Kidney (tissue), 13 donors: ENCODE measurements at regions not wholly inside any gene's neighbourhood (a gene's known extent, or its start where the extent isn't known, plus 50 kb on each side); places are given as distances from the start of the nearest gene placed in this dataset.
A peak's percentile ranks its signal among the peaks of the same experiment; 100 is the strongest.

ENCODE experiments used
- DNase-seq, 5 donors: peaks; one replicate each; pipeline ENCODE4 v3.0.0-alpha.2; 2013 to 2020
- FAIRE-seq: peaks from 2 replicates; lab custom pipeline; 2012; peaks lifted over from hg19 to GRCh38; lab: Jason Lieb, UNC
- H3K27ac ChIP-seq, 2 donors: one replicate each; pipeline ENCODE4 v1.7.0; 2013; ENCODE audit warnings: low read depth in 2 of 2, low read length in 2 of 2, inconsistent platforms in 1 of 2
- H3K27me3 ChIP-seq: one replicate; pipeline ENCODE4 v1.7.1; 2013; ENCODE audit warnings: low read length, inconsistent platforms; ENCODE audit not compliant: control insufficient read depth, insufficient read depth
- H3K36me3 ChIP-seq, 3 donors: one replicate each; pipeline versions ENCODE4 v1.7.0 to v1.7.1; 2013; ENCODE audit warnings: low read length in 3 of 3, control low read depth in 1 of 3, inconsistent platforms in 1 of 3; ENCODE audit not compliant: insufficient read depth in 3 of 3, control insufficient read depth in 2 of 3
- H3K4me1 ChIP-seq, 3 donors: one replicate each; pipeline versions ENCODE4 v1.7.0 to v1.7.1; 2013; ENCODE audit warnings: low read length in 3 of 3, inconsistent platforms in 1 of 3, low read depth in 1 of 3; ENCODE audit not compliant: control insufficient read depth in 2 of 3, insufficient read depth in 2 of 3
- H3K4me3 ChIP-seq, 3 donors: one replicate each; pipeline versions ENCODE4 v1.7.0 to v1.8.1; 2013; ENCODE audit warnings: low read length in 3 of 3, control low read depth in 1 of 3, inconsistent platforms in 1 of 3
- H3K9ac ChIP-seq, 3 donors: one replicate each; pipeline versions ENCODE4 v1.7.0 to v1.7.1; 2013; ENCODE audit warnings: low read length in 3 of 3, control low read depth in 1 of 3, inconsistent platforms in 1 of 3
- H3K9me3 ChIP-seq, 3 donors: one replicate each; pipeline versions ENCODE4 v1.7.0 to v1.7.1; 2013; ENCODE audit warnings: low read length in 3 of 3, control low read depth in 1 of 3, inconsistent platforms in 1 of 3; ENCODE audit not compliant: control insufficient read depth in 2 of 3, insufficient read depth in 1 of 3
- CTCF ChIP-seq: IDR thresholded peaks from 3 replicates; pipeline ENCODE4 v1.5.1; 2012; ENCODE audit warnings: mild to moderate bottlenecking, moderate library complexity, borderline replicate concordance; ENCODE audit not compliant: insufficient read depth; ENCODE audit errors: extremely low read depth
- intact Hi-C: fragments of 100-400 bp; cut with DNase I; formaldehyde crosslinking; loops from one replicate; pipeline ENCODE4 v1.11.1; 2022
- donor health status: control.
- donor health status: control.
- donor health status: control.
- donor health status: control.
- donor health status: control.
- donor health status: DM: yes; HTN: yes; CAD: no.
- donor health status: Normal renal cell carcinoma (clear cell type).

- Histone ChIP-seq H3K4me1 (peaks cover 0 to 4% (median 0%) of the 10 kb centered on the region in 3 donors), H3K9ac (no peak overlapping the region), H3K27me3 (no peaks in the 10 kb centered on the region), H3K9me3 (peaks cover 0 to 6% (median 0%) of the 10 kb centered on the region in 3 donors), H3K4me3 (no peak overlapping the region), H3K36me3 (no peaks in the 10 kb centered on the region), H3K27ac (no peak overlapping the region)
- DNase-seq: no peak
- FAIRE-seq: no peak
- intact Hi-C loops: no loop called here
- TF ChIP-seq CTCF: no peak
Measured at GRCh38 chr15:58267051-58267450, 128.9 kb downstream of the AQP9 start.

- Histone ChIP-seq H3K36me3 (no peaks in the 10 kb centered on the region), H3K27me3 (no peaks in the 10 kb centered on the region), H3K27ac (no peak overlapping the region), H3K9me3 (peaks cover 0 to 6% (median 0%) of the 10 kb centered on the region in 3 donors), H3K9ac (no peak overlapping the region), H3K4me3 (no peak overlapping the region), H3K4me1 (peaks cover 0 to 4% (median 0%) of the 10 kb centered on the region in 3 donors)
- FAIRE-seq (no peak), DNase-seq (no peak)
- TF ChIP-seq CTCF: no peak
- intact Hi-C loops: no loop called here
Measured at GRCh38 chr15:58268746-58269267, 130.6 kb downstream of the AQP9 start.

GRCh38 chr15:58269455-58270414, 131.6 kb downstream of the AQP9 start:
- peak; percentile 82 for TF ChIP-seq CTCF
- no peak overlapping the region for H3K27ac ChIP-seq
- no peak overlapping the region for H3K9ac ChIP-seq
- intact Hi-C loops: no loop called here
- peaks cover 0 to 6% (median 0%) of the 10 kb centered on the region in 3 donors for H3K9me3 ChIP-seq
- H3K36me3 ChIP-seq: no peaks in the 10 kb centered on the region
- H3K27me3 ChIP-seq: no peaks in the 10 kb centered on the region
- H3K4me3 ChIP-seq: no peak overlapping the region
- FAIRE-seq (no peak), DNase-seq (peak in 4 of 5 donors; percentile 72 to 92 (median 82))
- peaks cover 0 to 4% (median 0%) of the 10 kb centered on the region in 3 donors for H3K4me1 ChIP-seq
